ENCODE measurements at regions not wholly inside any gene's neighbourhood (a gene's known extent, or its start where the extent isn't known, plus 50 kb on each side); places are given as distances from the start of the nearest gene placed in this dataset.

DNA sequence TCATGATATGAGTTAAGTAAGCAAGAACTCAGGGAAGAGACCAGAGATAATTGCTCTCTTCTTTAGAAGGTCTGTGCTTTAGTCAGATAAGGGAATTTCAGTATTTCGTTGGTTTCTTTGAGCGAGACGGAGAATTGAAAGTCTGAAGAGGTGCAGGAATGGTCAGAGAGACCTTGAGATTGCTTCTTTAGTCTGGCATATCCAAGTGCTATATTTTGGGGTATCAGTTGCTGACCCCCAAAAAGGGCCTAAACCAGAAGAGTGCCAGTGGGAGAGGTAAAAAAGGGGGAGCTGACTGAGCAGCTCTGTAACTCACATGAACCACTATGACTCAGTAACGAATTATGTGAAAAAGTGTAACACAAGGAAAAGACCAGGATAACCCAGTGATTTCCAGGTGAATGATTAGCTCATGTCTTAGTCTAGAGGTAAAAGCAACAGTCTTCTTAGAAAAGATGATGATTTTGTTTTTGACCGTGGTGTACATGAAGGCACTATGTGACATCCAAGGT, 932.9 kb downstream of the TDRD15 start:
- Histone ChIP-seq H3K27ac (ENCODE audit: low read depth, low read length) (no peak overlapping the region), H3K4me3 (replicated peaks in 1 of 2; ENCODE audit: low read depth in 1 of 2, low read length in 2 of 2) (no peak overlapping the region), H3K79me2 (ENCODE audit: insufficient read depth, low read length) (no peaks in the 10 kb centered on the region), H4K20me1 (ENCODE audit: insufficient read depth) (no peaks in the 10 kb centered on the region; the same call in 1 of the 2 replicates), H3K36me3 (ENCODE audit: control insufficient read depth in 1 of 2, insufficient read depth in 2 of 2, low read length in 2 of 2) (no peaks in the 10 kb centered on the region), H3K9ac (ENCODE audit: low read length) (no peak overlapping the region), H2AFZ (ENCODE audit: low read depth, low read length, poor library complexity, severe bottlenecking) (no peak overlapping the region), H3K4me2 (ENCODE audit: low read length) (no peak overlapping the region), H3K27me3 (ENCODE audit: insufficient read depth, low read length) (no peaks in the 10 kb centered on the region), H3K4me1 (ENCODE audit: control insufficient read depth in 1 of 2, insufficient read depth in 2 of 2, low read length in 2 of 2) (no peaks in the 10 kb centered on the region), H3K9me3 (ENCODE audit: control insufficient read depth in 1 of 2, insufficient read depth in 1 of 2, low read depth in 1 of 2, low read length in 2 of 2) (peaks cover 4 to 15% of the 10 kb centered on the region in 2 experiments; a peak in 2 of 4 replicates), H3K9me2 (ENCODE audit: insufficient read depth) (no peaks in the 10 kb centered on the region)
- DNase-seq (ENCODE audit: low read depth, low spot score) (no peak), ATAC-seq (no peak)
- TF ChIP-seq ATF3 (IDR thresholded peaks at IDR 0.05) (no peak), POLR2A (IDR thresholded peaks at IDR 0.05; ENCODE audit: borderline replicate concordance, extremely low read depth, insufficient read depth, insufficient read length) (no peak), EZH2 (IDR thresholded peaks at IDR 0.05) (no peak), ZNF274 (IDR thresholded peaks at IDR 0.05; ENCODE audit: low read depth, low read length) (no peak), POLR2AphosphoS5 (IDR thresholded peaks at IDR 0.05; ENCODE audit: low read depth, low read length) (no peak), TCF7L2 (IDR thresholded peaks at IDR 0.05; ENCODE audit: borderline replicate concordance, extremely low read depth, insufficient read depth, insufficient read length) (no peak), YY1 (IDR thresholded peaks at IDR 0.05; ENCODE audit: extremely low read depth, insufficient replicate concordance, low read depth, low read length) (no peak), FOSL1 (IDR thresholded peaks at IDR 0.05; ENCODE audit: low read depth) (no peak), SRF (IDR thresholded peaks at IDR 0.05; ENCODE audit: low read depth) (no peak), CBX3 (IDR thresholded peaks at IDR 0.05; ENCODE audit: low read depth) (no peak), JUND (IDR thresholded peaks at IDR 0.05) (no peak), REST (IDR thresholded peaks at IDR 0.05; ENCODE audit: low read depth) (no peak), EGR1 (IDR thresholded peaks at IDR 0.05; ENCODE audit: low read depth) (no peak)
- TF ChIP-seq, protein P1, sequence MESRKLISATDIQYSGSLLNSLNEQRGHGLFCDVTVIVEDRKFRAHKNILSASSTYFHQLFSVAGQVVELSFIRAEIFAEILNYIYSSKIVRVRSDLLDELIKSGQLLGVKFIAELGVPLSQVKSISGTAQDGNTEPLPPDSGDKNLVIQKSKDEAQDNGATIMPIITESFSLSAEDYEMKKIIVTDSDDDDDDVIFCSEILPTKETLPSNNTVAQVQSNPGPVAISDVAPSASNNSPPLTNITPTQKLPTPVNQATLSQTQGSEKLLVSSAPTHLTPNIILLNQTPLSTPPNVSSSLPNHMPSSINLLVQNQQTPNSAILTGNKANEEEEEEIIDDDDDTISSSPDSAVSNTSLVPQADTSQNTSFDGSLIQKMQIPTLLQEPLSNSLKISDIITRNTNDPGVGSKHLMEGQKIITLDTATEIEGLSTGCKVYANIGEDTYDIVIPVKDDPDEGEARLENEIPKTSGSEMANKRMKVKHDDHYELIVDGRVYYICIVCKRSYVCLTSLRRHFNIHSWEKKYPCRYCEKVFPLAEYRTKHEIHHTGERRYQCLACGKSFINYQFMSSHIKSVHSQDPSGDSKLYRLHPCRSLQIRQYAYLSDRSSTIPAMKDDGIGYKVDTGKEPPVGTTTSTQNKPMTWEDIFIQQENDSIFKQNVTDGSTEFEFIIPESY (IDR thresholded peaks at IDR 0.05; ENCODE audit: extremely low read depth, insufficient replicate concordance, low read length) = no peak
- ChIA-PET CTCF (no interaction called here), RAD21 (ENCODE audit: low non-redundant PET in 1 of 2, low total read pairs in 2 of 2, uncharacterized antibody in 2 of 2, unreplicated experiment in 2 of 2) (no interaction called here), POLR2A (no interaction called here)
- intact Hi-C loops (cut with micrococcal nuclease) = no loop called here
- no TSS peak for BruUV-seq (replicated peaks)
